ENCODE measurements at regions not wholly inside any gene's neighbourhood (a gene's known extent, or its start where the extent isn't known, plus 50 kb on each side); places are given as distances from the start of the nearest gene placed in this dataset.

- TF ChIP-seq, protein P1, sequence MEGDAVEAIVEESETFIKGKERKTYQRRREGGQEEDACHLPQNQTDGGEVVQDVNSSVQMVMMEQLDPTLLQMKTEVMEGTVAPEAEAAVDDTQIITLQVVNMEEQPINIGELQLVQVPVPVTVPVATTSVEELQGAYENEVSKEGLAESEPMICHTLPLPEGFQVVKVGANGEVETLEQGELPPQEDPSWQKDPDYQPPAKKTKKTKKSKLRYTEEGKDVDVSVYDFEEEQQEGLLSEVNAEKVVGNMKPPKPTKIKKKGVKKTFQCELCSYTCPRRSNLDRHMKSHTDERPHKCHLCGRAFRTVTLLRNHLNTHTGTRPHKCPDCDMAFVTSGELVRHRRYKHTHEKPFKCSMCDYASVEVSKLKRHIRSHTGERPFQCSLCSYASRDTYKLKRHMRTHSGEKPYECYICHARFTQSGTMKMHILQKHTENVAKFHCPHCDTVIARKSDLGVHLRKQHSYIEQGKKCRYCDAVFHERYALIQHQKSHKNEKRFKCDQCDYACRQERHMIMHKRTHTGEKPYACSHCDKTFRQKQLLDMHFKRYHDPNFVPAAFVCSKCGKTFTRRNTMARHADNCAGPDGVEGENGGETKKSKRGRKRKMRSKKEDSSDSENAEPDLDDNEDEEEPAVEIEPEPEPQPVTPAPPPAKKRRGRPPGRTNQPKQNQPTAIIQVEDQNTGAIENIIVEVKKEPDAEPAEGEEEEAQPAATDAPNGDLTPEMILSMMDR (IDR thresholded peaks at IDR 0.05) = peak; percentile 90
- no peak for TF ChIP-seq POLR2AphosphoS5 (IDR thresholded peaks at IDR 0.05; ENCODE audit: low read depth, low read length)
- no peak for TF ChIP-seq TCF7L2 (IDR thresholded peaks at IDR 0.05; ENCODE audit: low read depth, low read length)
- TF ChIP-seq SIN3A (IDR thresholded peaks at IDR 0.05; ENCODE audit: borderline replicate concordance, insufficient read depth, low read depth, low read length) = no peak
- TF ChIP-seq, protein P2, sequence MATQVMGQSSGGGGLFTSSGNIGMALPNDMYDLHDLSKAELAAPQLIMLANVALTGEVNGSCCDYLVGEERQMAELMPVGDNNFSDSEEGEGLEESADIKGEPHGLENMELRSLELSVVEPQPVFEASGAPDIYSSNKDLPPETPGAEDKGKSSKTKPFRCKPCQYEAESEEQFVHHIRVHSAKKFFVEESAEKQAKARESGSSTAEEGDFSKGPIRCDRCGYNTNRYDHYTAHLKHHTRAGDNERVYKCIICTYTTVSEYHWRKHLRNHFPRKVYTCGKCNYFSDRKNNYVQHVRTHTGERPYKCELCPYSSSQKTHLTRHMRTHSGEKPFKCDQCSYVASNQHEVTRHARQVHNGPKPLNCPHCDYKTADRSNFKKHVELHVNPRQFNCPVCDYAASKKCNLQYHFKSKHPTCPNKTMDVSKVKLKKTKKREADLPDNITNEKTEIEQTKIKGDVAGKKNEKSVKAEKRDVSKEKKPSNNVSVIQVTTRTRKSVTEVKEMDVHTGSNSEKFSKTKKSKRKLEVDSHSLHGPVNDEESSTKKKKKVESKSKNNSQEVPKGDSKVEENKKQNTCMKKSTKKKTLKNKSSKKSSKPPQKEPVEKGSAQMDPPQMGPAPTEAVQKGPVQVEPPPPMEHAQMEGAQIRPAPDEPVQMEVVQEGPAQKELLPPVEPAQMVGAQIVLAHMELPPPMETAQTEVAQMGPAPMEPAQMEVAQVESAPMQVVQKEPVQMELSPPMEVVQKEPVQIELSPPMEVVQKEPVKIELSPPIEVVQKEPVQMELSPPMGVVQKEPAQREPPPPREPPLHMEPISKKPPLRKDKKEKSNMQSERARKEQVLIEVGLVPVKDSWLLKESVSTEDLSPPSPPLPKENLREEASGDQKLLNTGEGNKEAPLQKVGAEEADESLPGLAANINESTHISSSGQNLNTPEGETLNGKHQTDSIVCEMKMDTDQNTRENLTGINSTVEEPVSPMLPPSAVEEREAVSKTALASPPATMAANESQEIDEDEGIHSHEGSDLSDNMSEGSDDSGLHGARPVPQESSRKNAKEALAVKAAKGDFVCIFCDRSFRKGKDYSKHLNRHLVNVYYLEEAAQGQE (IDR thresholded peaks at IDR 0.05; ENCODE audit: insufficient read depth in 1 of 2, low read depth in 2 of 2, low read length in 1 of 2) = no peak
Measured at GRCh38 chr15:31197497-31198414, 96.2 kb upstream of the TRPM1 start.

Measured in Panc1 (cell line).